Neuronal stem cell (in vitro differentiated cells): ENCODE measurements at regions not wholly inside any gene's neighbourhood (a gene's known extent, or its start where the extent isn't known, plus 50 kb on each side); places are given as distances from the start of the nearest gene placed in this dataset.
A peak's percentile ranks its signal among the peaks of the same experiment; 100 is the strongest.

Experiments used
- DNase-seq: peaks from one replicate; pipeline ENCODE4 v3.0.0-alpha.2; 2013; ENCODE audit warnings: low spot score
- H2AFZ ChIP-seq: one replicate; pipeline ENCODE4 v1.6.1; 2013; ENCODE audit warnings: mild to moderate bottlenecking, low read length, inconsistent platforms
- H2AK5ac ChIP-seq: 2 replicates; pipeline ENCODE4 v1.6.1; 2013; ENCODE audit warnings: low read depth, mild to moderate bottlenecking, inconsistent platforms, low read length, moderate library complexity, mixed read lengths
- H2BK120ac ChIP-seq: 2 replicates; pipeline ENCODE4 v1.6.1; 2013; ENCODE audit warnings: low read depth, mild to moderate bottlenecking, inconsistent platforms, low read length, moderate library complexity, mixed read lengths
- H2BK12ac ChIP-seq: one replicate; pipeline ENCODE4 v1.6.1; 2013; ENCODE audit warnings: low read length, inconsistent platforms
- H2BK15ac ChIP-seq: 2 replicates; pipeline ENCODE4 v1.6.1; 2013; ENCODE audit warnings: mild to moderate bottlenecking, low read length, inconsistent platforms, mixed read lengths
- H2BK5ac ChIP-seq: one replicate; pipeline ENCODE4 v1.6.1; 2013; ENCODE audit warnings: inconsistent platforms, mild to moderate bottlenecking, low read length, moderate library complexity
- H3K14ac ChIP-seq: one replicate; pipeline ENCODE4 v1.6.1; 2013; ENCODE audit warnings: low read length, inconsistent platforms
- H3K18ac ChIP-seq: 2 replicates; pipeline ENCODE4 v1.6.1; 2013; ENCODE audit warnings: low read length, inconsistent platforms
- H3K23ac ChIP-seq: 2 replicates; pipeline ENCODE4 v1.6.1; 2013; ENCODE audit warnings: low read depth, mild to moderate bottlenecking, mixed read lengths, low read length, inconsistent platforms; ENCODE audit not compliant: poor library complexity
- H3K27ac ChIP-seq: replicated peaks from 3 replicates; pipeline ENCODE4 v1.5.1; 2013; ENCODE audit warnings: low read length, inconsistent platforms
- H3K27me3 ChIP-seq, 3 experiments: 2 replicates each; pipeline ENCODE4 v1.6.1; 2013; ENCODE audit warnings: low read length in 3 of 3, mild to moderate bottlenecking in 2 of 3, inconsistent platforms in 1 of 3, low read depth in 1 of 3, mixed read lengths in 1 of 3, moderate library complexity in 1 of 3; ENCODE audit not compliant: control insufficient read depth in 3 of 3, insufficient read depth in 3 of 3
- H3K36me3 ChIP-seq, 2 donors: replicated peaks in 1 of 2; 2 replicates each; pipeline ENCODE4 v1.6.1; 2013; ENCODE audit warnings: low read length in 2 of 2; ENCODE audit not compliant: control insufficient read depth in 2 of 2, insufficient read depth in 2 of 2
- H3K4ac ChIP-seq: 2 replicates; pipeline ENCODE4 v1.6.1; 2013; ENCODE audit warnings: inconsistent platforms, mild to moderate bottlenecking, low read length, moderate library complexity
- H3K4me1 ChIP-seq, 2 donors: 1 replicate in 1 of 2; 2 replicates in 1 of 2; pipeline ENCODE4 v1.6.1; 2013; ENCODE audit warnings: low read length in 2 of 2, low read depth in 1 of 2; ENCODE audit not compliant: control insufficient read depth in 2 of 2, insufficient read depth in 1 of 2
- H3K4me2 ChIP-seq: one replicate; pipeline ENCODE4 v1.6.1; 2013; ENCODE audit warnings: mild to moderate bottlenecking, low read length, inconsistent platforms; ENCODE audit not compliant: insufficient read depth, poor library complexity, severe bottlenecking
- H3K4me3 ChIP-seq, 2 donors: 2 replicates each; pipeline ENCODE4 v1.5.1; 2013; ENCODE audit warnings: low read length in 2 of 2, mild to moderate bottlenecking in 2 of 2, inconsistent platforms in 1 of 2, moderate library complexity in 1 of 2
- H3K79me1 ChIP-seq: one replicate; pipeline ENCODE4 v1.6.1; 2013; ENCODE audit warnings: low read depth, mild to moderate bottlenecking, inconsistent platforms, low read length, moderate library complexity
- H3K9ac ChIP-seq: one replicate; pipeline ENCODE4 v1.6.1; 2013; ENCODE audit warnings: mild to moderate bottlenecking, low read depth, low read length, inconsistent platforms; ENCODE audit not compliant: poor library complexity
- H3K9me3 ChIP-seq, 2 donors: replicated peaks in 1 of 2; 2 replicates each; pipeline versions ENCODE3 to v1.6.1; 2013; ENCODE audit warnings: low read length in 2 of 2, mild to moderate bottlenecking in 2 of 2, inconsistent platforms in 1 of 2, low read depth in 1 of 2, mixed read lengths in 1 of 2, moderate library complexity in 1 of 2; ENCODE audit not compliant: control insufficient read depth in 2 of 2, insufficient read depth in 1 of 2
- H4K8ac ChIP-seq: one replicate; pipeline ENCODE4 v1.6.1; 2013; ENCODE audit warnings: low read depth, mild to moderate bottlenecking, inconsistent platforms, low read length, moderate library complexity
- H4K91ac ChIP-seq: one replicate; pipeline ENCODE4 v1.6.1; 2013; ENCODE audit warnings: low read length, low read depth, mild to moderate bottlenecking, inconsistent platforms; ENCODE audit not compliant: poor library complexity
- WGBS, 2 donors: extraction: QIAGEN DNeasy Blood & Tissue Kit; methylation state at CpG; one replicate each; pipeline ENCODE4 v1.1.7; 2013; ENCODE audit warnings: missing lambda C conversion rate in 2 of 2, mixed read lengths in 1 of 2; ENCODE audit not compliant: insufficient read length in 2 of 2, insufficient replicate concordance in 1 of 2; ENCODE audit errors: extremely low coverage in 2 of 2; 5-methylcytosine and 5-hydroxymethylcytosine counted together

GRCh38 chr2:215522237-215522636 is 86.4 kb upstream of the FN1 start:
- no peaks in the 10 kb centered on the region for H3K79me1 ChIP-seq
- no CpG with 5 or more reads among the region's 1 CpG for WGBS, 2 donors
- H3K27ac ChIP-seq = no peak overlapping the region
- no peak overlapping the region for H3K4me3 ChIP-seq
- H3K9me3 ChIP-seq = no peaks in the 10 kb centered on the region
- H2BK120ac ChIP-seq = no peak overlapping the region
- H3K27me3 ChIP-seq = no peaks in the 10 kb centered on the region
- no peak overlapping the region for H3K14ac ChIP-seq
- H2BK12ac ChIP-seq = no peak overlapping the region
- no peak overlapping the region for H3K23ac ChIP-seq
- H2AFZ ChIP-seq = no peak overlapping the region
- H3K36me3 ChIP-seq = no peaks in the 10 kb centered on the region
- H4K8ac ChIP-seq = no peak overlapping the region
- no peak overlapping the region for H4K91ac ChIP-seq
- no peaks in the 10 kb centered on the region for H3K4me1 ChIP-seq
- DNase-seq = no peak
- no peak overlapping the region for H3K4me2 ChIP-seq
- H3K4ac ChIP-seq = no peak overlapping the region
- H2BK5ac ChIP-seq = no peak overlapping the region
- no peak overlapping the region for H3K9ac ChIP-seq
- H3K18ac ChIP-seq = no peak overlapping the region
- no peak overlapping the region for H2BK15ac ChIP-seq
- no peak overlapping the region for H2AK5ac ChIP-seq

- no peaks in the 10 kb centered on the region for H3K36me3 ChIP-seq
- H4K8ac ChIP-seq = no peak overlapping the region
- WGBS, 2 donors = no CpG with 5 or more reads among the region's 3 CpGs
- H3K27ac ChIP-seq = no peak overlapping the region
- no peak overlapping the region for H4K91ac ChIP-seq
- no peak overlapping the region for H2BK120ac ChIP-seq
- no peak overlapping the region for H3K23ac ChIP-seq
- H3K9ac ChIP-seq = no peak overlapping the region
- H3K4me1 ChIP-seq = no peaks in the 10 kb centered on the region
- H3K79me1 ChIP-seq = no peaks in the 10 kb centered on the region
- H2BK12ac ChIP-seq = no peak overlapping the region
- DNase-seq = no peak
- no peaks in the 10 kb centered on the region for H3K9me3 ChIP-seq
- H3K4ac ChIP-seq = no peak overlapping the region
- no peak overlapping the region for H2BK5ac ChIP-seq
- no peak overlapping the region for H2AK5ac ChIP-seq
- no peak overlapping the region for H3K14ac ChIP-seq
- H2AFZ ChIP-seq = no peak overlapping the region
- no peak overlapping the region for H3K4me2 ChIP-seq
- H3K27me3 ChIP-seq = no peaks in the 10 kb centered on the region
- H3K4me3 ChIP-seq = no peak overlapping the region
- no peak overlapping the region for H2BK15ac ChIP-seq
- no peak overlapping the region for H3K18ac ChIP-seq
Measured at GRCh38 chr2:215521031-215521430, 85.2 kb upstream of the FN1 start.

- Histone ChIP-seq H3K23ac (no peak overlapping the region), H3K79me1 (peaks cover 2% of the 10 kb centered on the region), H4K91ac (no peak overlapping the region), H3K4me3 (no peak overlapping the region), H3K9ac (no peak overlapping the region), H3K4me2 (no peak overlapping the region), H3K4me1 (no peaks in the 10 kb centered on the region), H2BK15ac (no peak overlapping the region), H4K8ac (no peak overlapping the region), H3K9me3 (no peaks in the 10 kb centered on the region), H3K36me3 (no peaks in the 10 kb centered on the region), H3K14ac (no peak overlapping the region), H2AK5ac (no peak overlapping the region), H2BK120ac (no peak overlapping the region), H3K4ac (no peak overlapping the region), H2BK12ac (no peak overlapping the region), H3K27ac (no peak overlapping the region), H2AFZ (no peak overlapping the region), H3K27me3 (no peaks in the 10 kb centered on the region), H3K18ac (no peak overlapping the region), H2BK5ac (no peak overlapping the region)
- no CpG with 5 or more reads among the region's 2 CpGs for WGBS, 2 donors
- no peak for DNase-seq
Measured at GRCh38 chr2:215517391-215517790, 81.5 kb upstream of the FN1 start.

- H3K9ac ChIP-seq = no peak overlapping the region
- no peaks in the 10 kb centered on the region for H3K36me3 ChIP-seq
- H2BK120ac ChIP-seq = no peak overlapping the region
- peak overlapping the region; percentile 88 for H2BK12ac ChIP-seq
- H2AFZ ChIP-seq = no peak overlapping the region
- no peak overlapping the region for H2BK15ac ChIP-seq
- peak overlapping the region; percentile 11 for H2AK5ac ChIP-seq
- H3K23ac ChIP-seq = peak overlapping the region; percentile 87
- H4K8ac ChIP-seq = peak overlapping the region; percentile 96
- H3K4ac ChIP-seq = no peak overlapping the region
- H3K18ac ChIP-seq = peak overlapping the region; percentile 15
- no peak overlapping the region for H2BK5ac ChIP-seq
- H3K27ac ChIP-seq = no peak overlapping the region
- peaks cover 2% of the 10 kb centered on the region for H3K79me1 ChIP-seq
- no peaks in the 10 kb centered on the region for H3K27me3 ChIP-seq
- H3K14ac ChIP-seq = no peak overlapping the region
- no peaks in the 10 kb centered on the region for H3K4me1 ChIP-seq
- no peak overlapping the region for H4K91ac ChIP-seq
- no CpG with 5 or more reads among the region's 16 CpGs for WGBS, 2 donors
- no peak overlapping the region for H3K4me3 ChIP-seq
- H3K4me2 ChIP-seq = no peak overlapping the region
- no peaks in the 10 kb centered on the region for H3K9me3 ChIP-seq
- DNase-seq = no peak
Measured at GRCh38 chr2:215514516-215514915, 78.6 kb upstream of the FN1 start.
